ENCODE measurements at regions not wholly inside any gene's neighbourhood (a gene's known extent, or its start where the extent isn't known, plus 50 kb on each side); places are given as distances from the start of the nearest gene placed in this dataset.

- TF ChIP-seq EZH2phosphoT487 (IDR thresholded peaks at IDR 0.05; ENCODE audit: insufficient read depth, low read depth) (no peak), EZH2 (IDR thresholded peaks at IDR 0.05; ENCODE audit: insufficient read depth, poor library complexity, severe bottlenecking) (no peak)
These were observed 202.6 kb downstream of the RBM46 start for GRCh38 chr4:154983714-154984113.
